ENCODE measurements at regions not wholly inside any gene's neighbourhood (a gene's known extent, or its start where the extent isn't known, plus 50 kb on each side); places are given as distances from the start of the nearest gene placed in this dataset.
"Not testable (repeated sequence)": the region's sequence is repeated elsewhere in the genome, so short reads cannot be mapped to it uniquely, and the experiment has no call there.

DNA sequence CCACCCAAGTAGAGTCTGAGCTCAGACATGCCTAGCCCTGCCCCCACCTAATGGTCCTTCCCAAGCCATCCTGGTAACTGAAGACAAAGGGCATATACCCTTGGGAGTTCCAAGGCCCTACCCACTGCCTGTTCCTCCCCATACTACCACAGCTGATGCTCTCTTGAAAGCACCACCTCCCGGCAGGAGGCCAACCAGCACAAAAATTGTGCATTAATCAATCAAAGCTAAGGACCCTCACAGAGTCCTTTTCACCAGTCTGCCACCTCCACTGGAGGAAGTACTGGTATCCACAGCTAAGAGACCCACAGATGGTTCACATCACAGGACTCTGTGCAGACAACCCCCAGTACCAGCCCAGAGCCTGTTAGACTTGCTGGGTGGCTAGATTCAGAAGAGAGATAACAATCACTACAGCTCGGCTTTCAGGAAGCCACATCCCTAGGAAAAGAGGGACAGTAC, 93.8 kb upstream of the MAPK10 start:
- not testable (repeated sequence) for H3K4me1 ChIP-seq (ENCODE audit: control insufficient read depth in 3 of 3, insufficient read depth in 2 of 3, low read depth in 1 of 3, low read length in 2 of 3); H3K4me3 ChIP-seq (ENCODE audit: low read depth in 1 of 3, low read length in 3 of 3); H3K27me3 ChIP-seq (ENCODE audit: control insufficient read depth in 3 of 3, insufficient read depth in 3 of 3, low read length in 3 of 3); FAIRE-seq; DNase-seq; H3K9me3 ChIP-seq (ENCODE audit: control insufficient read depth in 2 of 2, insufficient read depth in 1 of 2, low read depth in 1 of 2, low read length in 1 of 2); H3K36me3 ChIP-seq (ENCODE audit: control insufficient read depth in 3 of 3, insufficient read depth in 2 of 3, low read depth in 1 of 3, low read length in 3 of 3)
- 32 to 50% (median 40%) methylated on average over 2 of the region's 2 CpGs for WGBS, 3 donors
- peak overlapping the region in 1 of 3 donors; percentile 55 for H3K27ac ChIP-seq (ENCODE audit: low read depth in 1 of 3, low read length in 2 of 3)

GRCh38 chr4:86461849-86462248, 102.0 kb upstream of the MAPK10 start:
- DNase-seq (no peak), FAIRE-seq (no peak)
- 79 to 92% (median 83%) methylated on average over 5 of the region's 5 CpGs for WGBS, 3 donors
- H3K4me1 ChIP-seq (ENCODE audit: control insufficient read depth in 3 of 3, insufficient read depth in 2 of 3, low read depth in 1 of 3, low read length in 2 of 3), result no peaks in the 10 kb centered on the region
- no peak overlapping the region for H3K4me3 ChIP-seq (ENCODE audit: low read depth in 1 of 3, low read length in 3 of 3)
- no peak overlapping the region for H3K27ac ChIP-seq (ENCODE audit: low read depth in 1 of 3, low read length in 2 of 3)
- H3K27me3 ChIP-seq (ENCODE audit: control insufficient read depth in 3 of 3, insufficient read depth in 3 of 3, low read length in 3 of 3), result no peaks in the 10 kb centered on the region
- H3K9me3 ChIP-seq (ENCODE audit: control insufficient read depth in 2 of 2, insufficient read depth in 1 of 2, low read depth in 1 of 2, low read length in 1 of 2), result peaks cover 0 to 7% of the 10 kb centered on the region in 2 donors
- no peaks in the 10 kb centered on the region for H3K36me3 ChIP-seq (ENCODE audit: control insufficient read depth in 3 of 3, insufficient read depth in 2 of 3, low read depth in 1 of 3, low read length in 3 of 3)

DNA sequence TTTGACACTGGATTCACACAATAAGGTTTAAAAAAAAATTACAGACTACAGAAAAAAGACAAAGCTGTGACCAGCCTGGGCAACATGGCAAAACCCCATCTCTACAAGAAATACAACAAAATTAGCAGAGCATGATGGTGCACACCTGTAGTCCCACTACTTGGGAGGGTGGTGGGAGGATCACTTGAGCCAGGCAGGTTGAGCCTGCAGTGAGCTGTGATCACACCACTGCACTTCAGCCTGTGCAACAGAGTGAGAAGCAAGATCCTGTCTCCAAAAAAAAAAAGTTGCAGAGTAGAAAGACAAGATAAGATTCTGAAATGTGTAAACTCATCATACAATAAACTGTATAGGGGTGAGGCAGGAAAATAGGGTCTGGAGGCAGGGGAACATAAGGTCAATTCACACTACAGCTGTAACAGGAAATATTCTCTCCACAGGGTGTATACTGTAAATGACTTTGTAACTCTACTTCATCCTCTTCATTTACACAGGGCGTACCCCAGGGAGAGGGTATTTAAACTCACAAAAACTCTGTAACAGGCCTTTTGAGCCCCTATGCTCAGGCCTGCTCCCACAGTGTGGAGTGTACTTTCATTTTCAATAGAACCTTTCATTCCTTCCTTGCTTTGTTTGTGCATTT, 112.6 kb upstream of the MAPK10 start:
- Histone ChIP-seq H3K36me3 (ENCODE audit: control insufficient read depth in 3 of 3, insufficient read depth in 2 of 3, low read depth in 1 of 3, low read length in 3 of 3) (no peaks in the 10 kb centered on the region), H3K9me3 (ENCODE audit: control insufficient read depth in 2 of 2, insufficient read depth in 1 of 2, low read depth in 1 of 2, low read length in 1 of 2) (no peaks in the 10 kb centered on the region), H3K4me3 (ENCODE audit: low read depth in 1 of 3, low read length in 3 of 3) (no peak overlapping the region), H3K4me1 (ENCODE audit: control insufficient read depth in 3 of 3, insufficient read depth in 2 of 3, low read depth in 1 of 3, low read length in 2 of 3) (no peaks in the 10 kb centered on the region), H3K27ac (ENCODE audit: low read depth in 1 of 3, low read length in 2 of 3) (no peak overlapping the region), H3K27me3 (ENCODE audit: control insufficient read depth in 3 of 3, insufficient read depth in 3 of 3, low read length in 3 of 3) (no peaks in the 10 kb centered on the region)
- 78 to 95% (median 93%) methylated on average over 1 of the region's 1 CpG for WGBS, 3 donors
- DNase-seq (no peak), FAIRE-seq (no peak)

DNA sequence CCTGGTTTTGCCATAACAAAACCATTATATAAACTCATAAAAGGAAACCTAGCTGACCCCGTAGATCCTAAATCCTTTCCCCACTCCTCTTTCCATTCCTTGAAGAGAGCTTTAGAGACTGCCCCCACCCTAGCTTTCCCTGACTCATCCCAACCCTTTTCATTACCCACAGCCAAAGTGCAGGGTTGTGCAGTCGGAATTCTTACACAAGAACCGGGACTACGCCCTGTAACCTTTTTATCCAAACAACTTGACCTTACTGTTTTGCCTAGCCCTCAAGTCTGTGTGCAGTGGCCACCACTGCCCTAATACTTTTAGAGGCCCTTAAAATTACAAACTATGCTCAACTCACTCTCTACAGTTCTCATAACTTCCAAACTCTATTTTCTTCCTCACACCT, 116.0 kb upstream of the PTPN13 start:
- H3K4me1 ChIP-seq (ENCODE audit: control insufficient read depth in 3 of 3, insufficient read depth in 2 of 3, low read depth in 1 of 3, low read length in 2 of 3); H3K36me3 ChIP-seq (ENCODE audit: control insufficient read depth in 3 of 3, insufficient read depth in 2 of 3, low read depth in 1 of 3, low read length in 3 of 3); FAIRE-seq; H3K27ac ChIP-seq (ENCODE audit: low read depth in 1 of 3, low read length in 2 of 3); H3K27me3 ChIP-seq (ENCODE audit: control insufficient read depth in 3 of 3, insufficient read depth in 3 of 3, low read length in 3 of 3); DNase-seq; H3K4me3 ChIP-seq (ENCODE audit: low read depth in 1 of 3, low read length in 3 of 3); H3K9me3 ChIP-seq (ENCODE audit: control insufficient read depth in 2 of 2, insufficient read depth in 1 of 2, low read depth in 1 of 2, low read length in 1 of 2): not testable (repeated sequence)
- WGBS, 3 donors, result 87 to 90% (median 89%) methylated on average over 4 of the region's 4 CpGs

DNA sequence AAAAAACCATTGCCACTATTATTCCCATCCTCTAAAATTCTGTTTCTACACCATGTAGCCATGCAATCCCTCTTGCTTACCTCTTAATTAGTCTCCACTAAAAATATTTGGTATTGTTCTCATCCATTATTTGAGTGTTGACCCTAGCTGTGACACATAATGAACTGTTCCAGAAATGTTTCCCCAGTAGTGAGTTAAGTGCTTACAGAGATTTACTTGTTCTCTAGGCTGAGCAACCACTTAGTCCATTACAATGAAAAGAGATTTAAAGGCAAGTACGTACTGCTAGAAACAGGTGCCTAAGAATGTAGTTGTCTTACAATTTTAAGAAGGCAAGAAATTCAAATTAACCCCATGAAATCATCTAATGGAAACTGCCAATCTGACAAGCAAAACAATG, 112.7 kb upstream of the PTPN13 start:
- H3K36me3 ChIP-seq (ENCODE audit: control insufficient read depth in 3 of 3, insufficient read depth in 2 of 3, low read depth in 1 of 3, low read length in 3 of 3), result no peaks in the 10 kb centered on the region
- H3K9me3 ChIP-seq (ENCODE audit: control insufficient read depth in 2 of 2, insufficient read depth in 1 of 2, low read depth in 1 of 2, low read length in 1 of 2), result no peaks in the 10 kb centered on the region
- no peak overlapping the region for H3K27ac ChIP-seq (ENCODE audit: low read depth in 1 of 3, low read length in 2 of 3)
- no peak for DNase-seq
- H3K27me3 ChIP-seq (ENCODE audit: control insufficient read depth in 3 of 3, insufficient read depth in 3 of 3, low read length in 3 of 3), result no peaks in the 10 kb centered on the region
- H3K4me1 ChIP-seq (ENCODE audit: control insufficient read depth in 3 of 3, insufficient read depth in 2 of 3, low read depth in 1 of 3, low read length in 2 of 3), result no peaks in the 10 kb centered on the region
- H3K4me3 ChIP-seq (ENCODE audit: low read depth in 1 of 3, low read length in 3 of 3), result no peak overlapping the region
- FAIRE-seq, result no peak
- WGBS, 3 donors, result 87 to 97% (median 92%) methylated on average over 1 of the region's 1 CpG

DNA sequence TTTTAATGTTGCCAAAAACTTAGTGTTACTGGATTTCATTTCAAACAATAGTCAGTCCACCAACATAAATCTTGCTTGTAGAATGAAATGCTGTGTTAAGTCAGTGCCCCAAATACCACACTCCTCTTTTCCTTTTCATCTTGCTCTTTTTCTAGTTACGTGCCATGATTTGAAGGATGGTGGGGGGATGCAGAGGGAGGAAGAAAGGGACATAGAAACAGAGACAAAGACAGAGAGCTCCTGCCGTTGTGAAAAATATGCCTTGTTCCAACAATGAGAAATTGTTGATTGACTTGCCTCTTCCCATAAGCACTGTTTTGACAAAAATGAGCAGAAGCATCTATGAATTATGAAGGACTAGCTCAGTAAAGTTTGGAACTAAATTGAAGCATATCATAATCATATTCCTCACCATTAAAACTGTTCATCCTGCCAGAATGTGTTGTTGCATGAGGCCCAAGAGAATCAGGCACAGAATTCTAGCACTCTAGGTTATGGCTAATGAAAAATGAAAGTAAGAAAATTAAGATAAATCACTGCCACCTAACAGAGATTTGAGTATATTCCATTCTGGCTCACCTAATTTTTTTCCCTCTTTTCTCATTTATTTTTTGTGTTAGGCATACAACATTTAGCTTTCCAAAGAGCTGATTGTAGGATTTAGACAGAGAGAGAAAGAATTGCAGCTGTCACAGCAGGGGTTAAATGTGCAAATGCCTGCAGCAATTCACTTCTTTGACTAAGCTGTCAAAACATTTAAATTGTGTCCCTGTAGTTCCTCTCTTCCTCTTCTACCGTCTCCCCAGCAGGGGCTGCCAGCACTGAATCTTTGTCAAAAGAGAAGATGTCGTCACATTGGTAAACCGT, 111.6 kb upstream of the PTPN13 start:
- WGBS, 3 donors, result 42 to 73% (median 62%) methylated on average over 5 of the region's 5 CpGs
- H3K27me3 ChIP-seq (ENCODE audit: control insufficient read depth in 3 of 3, insufficient read depth in 3 of 3, low read length in 3 of 3), result no peaks in the 10 kb centered on the region
- H3K4me3 ChIP-seq (ENCODE audit: low read depth in 1 of 3, low read length in 3 of 3), result no peak overlapping the region
- H3K4me1 ChIP-seq (ENCODE audit: control insufficient read depth in 3 of 3, insufficient read depth in 2 of 3, low read depth in 1 of 3, low read length in 2 of 3), result no peaks in the 10 kb centered on the region
- H3K27ac ChIP-seq (ENCODE audit: low read depth in 1 of 3, low read length in 2 of 3), result no peak overlapping the region
- H3K36me3 ChIP-seq (ENCODE audit: control insufficient read depth in 3 of 3, insufficient read depth in 2 of 3, low read depth in 1 of 3, low read length in 3 of 3), result no peaks in the 10 kb centered on the region
- no peaks in the 10 kb centered on the region for H3K9me3 ChIP-seq (ENCODE audit: control insufficient read depth in 2 of 2, insufficient read depth in 1 of 2, low read depth in 1 of 2, low read length in 1 of 2)
- FAIRE-seq (no peak), DNase-seq (no peak)

DNA sequence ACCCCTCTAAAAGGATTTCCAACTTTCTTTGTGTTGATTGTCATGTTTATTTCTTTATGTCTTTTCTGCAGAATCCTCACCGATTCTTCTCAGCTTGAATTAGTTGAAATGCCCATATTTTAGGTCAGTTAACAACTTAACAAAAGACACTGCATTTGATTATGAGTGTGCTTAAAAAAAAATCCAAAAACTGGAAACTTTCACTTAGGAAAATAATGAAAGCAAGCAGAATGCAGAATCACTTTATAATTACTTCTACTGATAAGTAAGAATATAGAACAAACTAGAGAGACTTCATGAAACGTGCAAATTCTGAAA, 111.0 kb upstream of the PTPN13 start:
- no peaks in the 10 kb centered on the region for H3K4me1 ChIP-seq (ENCODE audit: control insufficient read depth in 3 of 3, insufficient read depth in 2 of 3, low read depth in 1 of 3, low read length in 2 of 3)
- DNase-seq, result no peak
- H3K27me3 ChIP-seq (ENCODE audit: control insufficient read depth in 3 of 3, insufficient read depth in 3 of 3, low read length in 3 of 3), result no peaks in the 10 kb centered on the region
- no peak overlapping the region for H3K4me3 ChIP-seq (ENCODE audit: low read depth in 1 of 3, low read length in 3 of 3)
- no peak for FAIRE-seq
- no peaks in the 10 kb centered on the region for H3K36me3 ChIP-seq (ENCODE audit: control insufficient read depth in 3 of 3, insufficient read depth in 2 of 3, low read depth in 1 of 3, low read length in 3 of 3)
- H3K9me3 ChIP-seq (ENCODE audit: control insufficient read depth in 2 of 2, insufficient read depth in 1 of 2, low read depth in 1 of 2, low read length in 1 of 2), result no peaks in the 10 kb centered on the region
- H3K27ac ChIP-seq (ENCODE audit: low read depth in 1 of 3, low read length in 2 of 3), result no peak overlapping the region
- 45 to 61% (median 55%) methylated on average over 2 of the region's 2 CpGs for WGBS, 3 donors

DNA sequence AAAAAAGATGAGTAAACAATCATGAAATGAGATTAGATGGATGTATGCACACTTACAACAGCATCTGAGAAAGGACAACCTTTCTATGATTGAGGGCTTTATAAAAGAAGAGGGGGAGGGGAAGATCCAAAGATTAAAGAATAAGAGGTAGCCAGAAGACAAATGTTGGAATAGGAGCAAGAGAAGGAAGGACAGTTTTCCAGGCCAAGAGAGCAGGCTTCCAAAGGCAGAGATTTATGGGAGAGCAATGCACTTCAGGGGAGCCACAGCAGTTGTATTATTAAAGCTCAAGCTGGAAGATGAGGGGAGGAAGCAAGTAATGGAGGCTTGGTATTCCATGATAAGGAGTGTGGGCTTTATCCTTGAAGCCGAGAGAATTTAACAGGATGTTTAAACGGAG, 110.3 kb upstream of the PTPN13 start:
- no peak for FAIRE-seq

More for the DNA sequence above, 110.3 kb upstream of the PTPN13 start:
- Histone ChIP-seq H3K27ac (ENCODE audit: low read depth in 1 of 3, low read length in 2 of 3) (no peak overlapping the region), H3K4me3 (ENCODE audit: low read depth in 1 of 3, low read length in 3 of 3) (no peak overlapping the region), H3K9me3 (ENCODE audit: control insufficient read depth in 2 of 2, insufficient read depth in 1 of 2, low read depth in 1 of 2, low read length in 1 of 2) (no peaks in the 10 kb centered on the region), H3K27me3 (ENCODE audit: control insufficient read depth in 3 of 3, insufficient read depth in 3 of 3, low read length in 3 of 3) (no peaks in the 10 kb centered on the region), H3K4me1 (ENCODE audit: control insufficient read depth in 3 of 3, insufficient read depth in 2 of 3, low read depth in 1 of 3, low read length in 2 of 3) (no peaks in the 10 kb centered on the region), H3K36me3 (ENCODE audit: control insufficient read depth in 3 of 3, insufficient read depth in 2 of 3, low read depth in 1 of 3, low read length in 3 of 3) (no peaks in the 10 kb centered on the region)
- no peak for DNase-seq
- 62 to 78% (median 76%) methylated on average over 2 of the region's 2 CpGs for WGBS, 3 donors

All from small intestine (tissue), 7 donors.